ENCODE measurements at regions not wholly inside any gene's neighbourhood (a gene's known extent, or its start where the extent isn't known, plus 50 kb on each side); places are given as distances from the start of the nearest gene placed in this dataset.

GRCh38 chr13:85586856-85587255, 212.4 kb downstream of the SLITRK6 start:
- CTCF ChIA-PET (ENCODE audit: unreplicated experiment), result no interaction called here
- TF ChIP-seq CTCF (conservative IDR thresholded peaks at IDR 0.05; ENCODE audit: low read length) (no peak), EZH2phosphoT487 (IDR thresholded peaks at IDR 0.05; ENCODE audit: borderline replicate concordance, low read depth, low read length) (no peak)

GRCh38 chr13:85586422-85586831, 212.8 kb downstream of the SLITRK6 start:
- ChIA-PET POLR2A (interaction anchor here (0.6 kb wide), 1 partner anchor 218 kb away, joined by 4 read pairs; no protein-coding TSS in a partner anchor), CTCF (ENCODE audit: unreplicated experiment) (no interaction called here)
- no peak for DNase-seq (ENCODE audit: low spot score)
- Histone ChIP-seq H3K4me2 (ENCODE audit: low read length) (no peak overlapping the region), H3K27ac (ENCODE audit: low read depth, low read length, poor library complexity, severe bottlenecking) (no peak overlapping the region), H4K20me1 (ENCODE audit: insufficient read depth, low read length) (no peaks in the 10 kb centered on the region), H2AFZ (ENCODE audit: low read length) (no peak overlapping the region), H3K9me2 (ENCODE audit: insufficient read depth, low read length) (no peaks in the 10 kb centered on the region), H3K9me3 (ENCODE audit: low read length) (no peaks in the 10 kb centered on the region), H3K4me1 (ENCODE audit: insufficient read depth, low read length, poor library complexity, severe bottlenecking) (no peaks in the 10 kb centered on the region), H3K36me3 (ENCODE audit: insufficient read depth, low read length) (no peaks in the 10 kb centered on the region), H3K4me3 (ENCODE audit: low read depth, low read length, poor library complexity, severe bottlenecking) (no peak overlapping the region), H3K79me2 (ENCODE audit: insufficient read depth, low read depth, low read length) (no peaks in the 10 kb centered on the region)
- no TSS peak for BruUV-seq (replicated peaks)
- TF ChIP-seq CTCF (conservative IDR thresholded peaks at IDR 0.05; ENCODE audit: low read length) (no peak), EZH2phosphoT487 (IDR thresholded peaks at IDR 0.05; ENCODE audit: borderline replicate concordance, low read depth, low read length) (no peak)
- intact Hi-C loops (cut with micrococcal nuclease; ENCODE audit: unreplicated experiment), result no loop called here

More at GRCh38 chr13:85586856-85587255, 212.4 kb downstream of the SLITRK6 start:
- BruUV-seq (replicated peaks), result no TSS peak
- Histone ChIP-seq H4K20me1 (ENCODE audit: insufficient read depth, low read length) (no peaks in the 10 kb centered on the region), H3K36me3 (ENCODE audit: insufficient read depth, low read length) (no peaks in the 10 kb centered on the region), H3K9me3 (ENCODE audit: low read length) (no peaks in the 10 kb centered on the region), H3K27ac (ENCODE audit: low read depth, low read length, poor library complexity, severe bottlenecking) (no peak overlapping the region), H3K9me2 (ENCODE audit: insufficient read depth, low read length) (no peaks in the 10 kb centered on the region), H3K4me2 (ENCODE audit: low read length) (no peak overlapping the region), H2AFZ (ENCODE audit: low read length) (no peak overlapping the region), H3K4me1 (ENCODE audit: insufficient read depth, low read length, poor library complexity, severe bottlenecking) (no peaks in the 10 kb centered on the region), H3K4me3 (ENCODE audit: low read depth, low read length, poor library complexity, severe bottlenecking) (no peak overlapping the region), H3K79me2 (ENCODE audit: insufficient read depth, low read depth, low read length) (no peaks in the 10 kb centered on the region)
- POLR2A ChIA-PET, result no interaction called here
- DNase-seq (ENCODE audit: low spot score), result no peak
- intact Hi-C loops (cut with micrococcal nuclease; ENCODE audit: unreplicated experiment), result no loop called here

- no peaks in the 10 kb centered on the region for H3K9me2 ChIP-seq (ENCODE audit: insufficient read depth, low read length)
- no peaks in the 10 kb centered on the region for H3K9me3 ChIP-seq (ENCODE audit: low read length)
- no TSS peak for BruUV-seq (replicated peaks)
- no peak for DNase-seq (ENCODE audit: low spot score)
- TF ChIP-seq CTCF (conservative IDR thresholded peaks at IDR 0.05; ENCODE audit: low read length) (no peak), EZH2phosphoT487 (IDR thresholded peaks at IDR 0.05; ENCODE audit: borderline replicate concordance, low read depth, low read length) (no peak)
- POLR2A ChIA-PET, result no interaction called here
- no peaks in the 10 kb centered on the region for H3K79me2 ChIP-seq (ENCODE audit: insufficient read depth, low read depth, low read length)
- intact Hi-C loops (cut with micrococcal nuclease; ENCODE audit: unreplicated experiment), result no loop called here
- H3K4me2 ChIP-seq (ENCODE audit: low read length), result no peak overlapping the region
- H3K4me1 ChIP-seq (ENCODE audit: insufficient read depth, low read length, poor library complexity, severe bottlenecking), result no peaks in the 10 kb centered on the region
- H3K27ac ChIP-seq (ENCODE audit: low read depth, low read length, poor library complexity, severe bottlenecking), result no peak overlapping the region
- no peaks in the 10 kb centered on the region for H4K20me1 ChIP-seq (ENCODE audit: insufficient read depth, low read length)
- no peak overlapping the region for H3K4me3 ChIP-seq (ENCODE audit: low read depth, low read length, poor library complexity, severe bottlenecking)
- H3K36me3 ChIP-seq (ENCODE audit: insufficient read depth, low read length), result no peaks in the 10 kb centered on the region
- no peak overlapping the region for H2AFZ ChIP-seq (ENCODE audit: low read length)
- CTCF ChIA-PET (ENCODE audit: unreplicated experiment), result no interaction called here
These were observed 216.3 kb downstream of the SLITRK6 start for GRCh38 chr13:85582890-85583289.
